GM18502 (cell line): ENCODE measurements at regions not wholly inside any gene's neighbourhood (a gene's known extent, or its start where the extent isn't known, plus 50 kb on each side); places are given as distances from the start of the nearest gene placed in this dataset.

ENCODE experiments used
- ATAC-seq: cut with Tn5 transposase; IDR thresholded peaks from one replicate; pipeline ENCODE4 v1.9.1; 2021; ENCODE audit warnings: mild to moderate bottlenecking; ENCODE audit not compliant: unreplicated experiment, poor library complexity

DNA sequence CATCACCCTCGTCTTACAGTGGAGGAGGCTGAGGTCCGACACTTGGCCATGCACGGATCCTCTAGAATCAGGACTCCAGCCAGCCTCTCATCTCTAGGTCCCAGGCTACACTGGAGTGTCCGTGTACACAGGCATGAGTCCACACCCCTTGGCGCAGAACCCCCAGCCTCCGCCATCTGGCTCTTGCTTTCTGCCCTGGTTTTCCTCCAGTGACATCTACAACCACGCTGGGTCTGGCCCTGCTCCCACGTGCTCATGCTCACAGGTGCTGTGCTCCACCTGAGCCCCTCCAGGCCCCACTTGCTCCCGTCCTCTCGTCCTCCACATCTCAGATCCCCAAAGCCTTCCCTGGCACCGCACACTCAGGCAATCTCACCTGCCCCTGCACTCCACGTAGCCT, 260.8 kb downstream of the ENGASE start:
- ATAC-seq, result no peak

DNA sequence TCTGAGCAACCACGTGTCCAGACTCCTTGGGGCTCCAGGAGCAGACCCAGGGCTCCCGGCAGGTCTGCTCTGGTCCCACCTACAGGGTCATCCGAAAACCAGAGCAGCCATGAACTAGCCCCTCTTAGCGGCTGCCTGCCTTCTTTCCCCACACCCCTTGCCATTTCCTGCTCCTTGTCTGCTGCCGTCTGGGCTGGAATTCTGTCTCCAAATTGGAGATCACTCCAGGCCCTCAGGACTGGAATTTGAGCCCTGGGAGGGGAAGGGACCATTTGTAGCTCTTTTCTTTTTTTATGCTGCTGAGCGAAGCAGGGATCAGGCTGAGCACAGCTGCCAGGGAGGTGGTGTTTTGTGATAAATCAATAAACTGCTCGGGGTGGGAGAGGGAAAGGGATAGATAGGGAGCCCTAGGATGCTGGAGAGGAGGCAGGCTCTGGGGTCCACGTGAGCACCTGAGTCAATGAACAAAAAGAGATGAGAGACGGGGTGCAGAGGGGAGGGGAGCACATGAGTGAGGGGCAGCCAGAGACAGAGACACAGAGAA, 257.5 kb downstream of the ENGASE start:
- ATAC-seq, result no peak

GRCh38 chr17:79331492-79331891, 256.9 kb downstream of the ENGASE start:
- ATAC-seq, result no peak

DNA sequence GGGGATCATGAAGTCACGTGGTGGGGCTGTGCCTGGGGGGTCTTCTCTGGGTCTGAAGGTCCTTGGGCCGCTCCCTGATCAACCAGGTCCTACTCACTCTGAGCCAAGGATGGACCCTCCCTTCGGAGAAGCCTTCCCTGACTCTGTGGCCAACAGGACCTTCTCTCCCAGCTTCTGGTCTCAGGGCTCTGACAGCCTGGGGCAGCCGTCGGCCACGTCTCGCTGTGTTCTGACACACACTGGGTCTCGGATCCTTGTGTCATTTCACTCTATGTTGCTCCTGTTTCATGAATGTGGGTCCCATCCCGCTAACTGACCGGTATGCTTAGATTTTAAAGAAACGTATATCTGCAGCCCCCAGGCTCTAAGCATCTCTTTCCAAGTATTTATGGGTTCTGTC, 256.1 kb downstream of the ENGASE start:
- no peak for ATAC-seq

DNA sequence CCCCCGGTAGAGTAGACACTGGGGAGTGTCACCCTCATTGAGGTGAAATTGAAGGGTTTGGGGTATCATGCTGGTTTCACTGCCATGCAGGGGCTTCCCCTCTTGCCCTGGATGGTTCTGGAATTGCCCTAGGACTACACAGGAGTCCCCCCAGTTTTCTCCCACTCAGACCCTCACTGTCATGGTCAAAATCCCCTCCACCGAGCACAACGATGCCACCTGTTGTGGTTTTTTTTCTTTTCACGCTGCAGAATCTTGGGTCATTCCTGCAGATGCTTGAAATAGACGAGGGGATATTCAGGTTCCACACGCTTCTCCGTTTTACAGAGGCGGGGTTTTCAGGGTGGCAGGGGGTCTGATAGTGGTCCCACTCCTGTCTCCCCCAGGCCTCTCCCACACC, 255.6 kb downstream of the ENGASE start:
- ATAC-seq, result no peak

DNA sequence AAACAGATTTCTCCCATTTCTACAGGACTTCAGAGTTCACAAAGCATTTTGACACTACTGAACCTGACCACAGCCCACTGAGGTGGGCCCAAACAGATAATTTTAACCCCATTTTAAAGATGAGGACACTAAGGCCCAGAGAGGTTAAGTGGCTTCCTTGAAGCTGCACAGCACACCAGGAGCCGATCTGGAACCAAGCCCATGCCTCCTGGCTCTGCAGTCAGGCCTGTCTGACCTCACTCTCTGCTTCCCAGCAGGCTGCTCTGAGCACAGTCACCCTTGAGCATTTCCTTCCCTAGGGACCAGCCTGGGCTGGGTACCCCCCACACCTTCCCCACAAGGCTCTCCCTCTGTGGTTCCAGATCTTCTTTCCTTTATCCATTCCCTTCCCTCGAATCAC, 252.2 kb downstream of the ENGASE start:
- no peak for ATAC-seq

DNA sequence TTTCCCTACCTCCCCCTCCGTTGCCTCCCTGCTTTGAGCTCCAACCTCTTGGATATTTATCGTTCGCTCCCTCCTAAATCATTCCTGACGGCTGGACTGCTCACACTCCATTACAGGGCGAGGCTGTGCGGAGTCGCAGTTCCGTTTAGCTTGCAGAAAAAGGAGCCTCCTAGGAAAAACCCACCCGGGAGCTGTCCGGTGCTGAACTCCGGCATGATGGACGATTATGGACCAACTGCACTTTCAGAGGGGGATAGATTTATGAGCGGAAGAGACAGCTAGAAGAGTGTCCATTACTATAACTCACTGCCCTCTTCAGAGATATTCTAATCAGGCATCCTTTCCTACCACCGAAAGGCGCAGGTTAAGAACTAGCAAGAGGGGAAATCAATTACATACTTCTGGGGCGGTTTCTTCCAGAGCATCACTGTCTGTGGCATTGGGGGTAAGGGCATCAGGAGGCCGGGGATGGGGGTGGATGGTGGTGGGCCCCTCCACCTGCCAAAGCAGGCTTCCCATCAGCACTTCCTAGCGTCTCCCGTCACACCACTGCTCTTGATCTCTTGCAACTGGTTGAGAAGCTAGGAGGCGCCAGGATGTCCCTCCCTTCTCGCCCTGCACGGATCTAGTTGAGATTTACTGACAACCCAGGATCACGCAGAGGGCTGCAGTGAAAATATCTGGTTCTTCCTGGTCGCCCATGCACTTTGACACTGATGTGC, 251.2 kb downstream of the ENGASE start:
- no peak for ATAC-seq

DNA sequence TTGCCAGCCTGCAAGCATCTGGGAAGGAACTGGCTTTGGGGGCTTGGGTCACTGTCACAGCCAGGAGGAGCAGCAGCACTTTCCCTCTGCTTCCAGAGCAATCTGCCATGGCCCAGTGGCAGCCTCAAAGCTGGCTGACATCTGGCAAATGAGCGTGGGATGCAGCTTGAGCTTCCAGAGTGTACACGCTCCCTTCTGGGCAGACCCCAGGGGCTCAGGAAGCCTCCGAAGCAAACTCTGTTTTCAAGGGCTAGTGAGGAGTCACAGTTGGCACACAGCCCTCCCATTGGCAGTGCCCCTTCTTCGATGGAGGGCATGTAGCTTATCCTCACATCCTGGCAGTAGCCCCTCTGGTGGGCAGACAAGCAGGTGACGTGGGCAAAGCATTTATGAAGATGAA, 249.6 kb downstream of the ENGASE start:
- ATAC-seq, result no peak

DNA sequence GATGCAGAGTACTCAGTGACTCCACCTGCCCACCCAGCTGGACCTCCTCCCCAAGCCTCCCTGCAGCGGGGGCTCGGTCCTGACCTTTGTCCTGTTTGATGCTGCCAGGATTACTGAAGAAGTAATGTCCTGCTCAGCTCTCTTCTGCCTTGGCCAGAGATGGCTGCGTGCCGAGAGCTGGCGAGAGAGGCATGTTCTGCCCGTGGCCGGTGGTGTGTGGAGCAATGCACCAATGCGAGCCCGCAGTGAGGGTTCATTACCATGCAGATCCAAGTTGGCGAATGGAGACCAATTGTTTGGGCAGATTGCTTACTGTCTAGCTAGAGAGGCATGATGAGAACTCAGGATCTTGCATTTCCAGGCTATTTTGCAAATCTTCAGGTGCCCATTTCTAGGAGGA, 248.9 kb downstream of the ENGASE start:
- no peak for ATAC-seq

DNA sequence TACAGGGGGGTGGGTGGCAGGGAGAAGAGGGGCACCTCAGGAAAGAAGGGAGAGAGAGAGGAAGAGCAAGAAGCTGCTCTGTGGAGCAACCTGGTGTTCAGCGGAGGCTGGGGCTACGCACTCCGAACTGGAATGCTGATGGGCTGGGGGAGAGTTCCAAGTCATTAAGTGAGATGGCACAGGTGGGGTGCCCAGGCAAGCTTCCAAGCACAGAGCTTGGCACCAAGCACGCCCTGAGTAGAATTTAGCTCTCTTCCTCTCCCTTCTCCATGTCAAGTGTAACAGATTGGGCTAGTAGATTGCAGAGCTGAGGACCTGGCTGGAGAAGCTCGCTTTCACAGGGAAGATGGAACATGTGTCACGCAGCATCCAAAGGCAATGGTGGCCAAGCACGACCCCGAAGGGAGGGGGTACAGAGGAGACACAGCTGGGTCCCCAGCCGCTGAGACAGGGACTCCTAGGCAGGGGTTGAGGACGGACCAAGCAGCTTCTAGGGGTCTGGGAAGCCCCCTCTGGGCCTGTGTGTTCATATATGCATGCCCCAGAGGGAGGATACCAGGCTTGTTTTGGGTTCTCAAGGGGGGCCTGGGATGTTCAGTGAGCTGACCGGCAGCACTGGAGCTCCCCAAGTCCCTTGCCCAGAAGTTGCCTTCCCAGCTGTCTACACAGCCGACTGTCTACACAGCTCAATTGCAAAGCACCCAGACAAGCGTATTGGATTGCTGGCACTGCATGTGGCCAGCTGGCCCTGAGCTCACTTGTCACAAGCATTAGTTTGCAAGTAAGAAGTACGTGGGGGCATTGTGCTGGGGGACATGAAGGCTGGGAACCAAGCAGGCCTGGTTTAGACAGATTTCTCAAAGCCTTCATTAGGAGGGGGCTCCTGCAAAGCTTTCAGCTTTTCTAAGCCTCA, 247.8 kb downstream of the ENGASE start:
- ATAC-seq, result no peak

DNA sequence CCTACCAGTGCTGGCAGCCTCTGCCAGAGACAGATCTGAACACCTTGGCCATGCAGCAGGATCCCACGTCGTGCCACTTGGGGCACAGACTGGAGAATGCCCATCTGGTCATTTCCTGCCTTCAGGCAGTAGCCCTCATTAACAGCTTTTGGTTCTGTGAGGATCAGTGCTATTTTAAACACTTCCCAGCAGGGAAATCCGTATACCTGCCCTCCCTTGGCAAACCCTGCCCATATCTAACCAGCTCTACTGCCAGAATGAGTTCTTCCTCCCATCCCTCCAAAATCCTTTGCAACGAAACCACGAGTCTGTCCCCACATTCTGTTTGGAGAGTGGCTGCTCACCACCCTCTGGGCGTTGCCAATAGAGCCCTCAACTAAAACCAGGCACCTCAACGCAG, 245.7 kb downstream of the ENGASE start:
- no peak for ATAC-seq

GRCh38 chr17:79317916-79318315, 243.3 kb downstream of the ENGASE start:
- no peak for ATAC-seq

DNA sequence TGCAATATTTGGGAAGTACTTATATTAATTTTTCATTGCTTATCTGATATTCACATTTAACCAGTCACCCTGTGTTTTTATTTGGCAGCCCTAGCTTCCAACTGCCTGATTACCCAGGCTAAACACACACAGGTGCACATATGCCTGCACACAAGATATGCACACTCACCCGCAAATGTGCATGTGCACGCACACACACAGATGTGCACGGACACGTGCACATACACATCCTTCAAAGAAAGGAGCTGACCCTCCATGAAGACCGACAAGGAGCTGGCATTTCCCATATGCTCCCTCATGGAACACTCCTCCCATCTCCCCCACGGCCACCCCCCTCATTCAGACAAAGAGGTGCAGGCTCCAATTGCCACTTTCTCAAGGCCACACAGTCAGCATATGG, 242.2 kb downstream of the ENGASE start:
- no peak for ATAC-seq

- no peak for ATAC-seq
Observed at GRCh38 chr17:79315358-79316105, 240.9 kb downstream of the ENGASE start.

DNA sequence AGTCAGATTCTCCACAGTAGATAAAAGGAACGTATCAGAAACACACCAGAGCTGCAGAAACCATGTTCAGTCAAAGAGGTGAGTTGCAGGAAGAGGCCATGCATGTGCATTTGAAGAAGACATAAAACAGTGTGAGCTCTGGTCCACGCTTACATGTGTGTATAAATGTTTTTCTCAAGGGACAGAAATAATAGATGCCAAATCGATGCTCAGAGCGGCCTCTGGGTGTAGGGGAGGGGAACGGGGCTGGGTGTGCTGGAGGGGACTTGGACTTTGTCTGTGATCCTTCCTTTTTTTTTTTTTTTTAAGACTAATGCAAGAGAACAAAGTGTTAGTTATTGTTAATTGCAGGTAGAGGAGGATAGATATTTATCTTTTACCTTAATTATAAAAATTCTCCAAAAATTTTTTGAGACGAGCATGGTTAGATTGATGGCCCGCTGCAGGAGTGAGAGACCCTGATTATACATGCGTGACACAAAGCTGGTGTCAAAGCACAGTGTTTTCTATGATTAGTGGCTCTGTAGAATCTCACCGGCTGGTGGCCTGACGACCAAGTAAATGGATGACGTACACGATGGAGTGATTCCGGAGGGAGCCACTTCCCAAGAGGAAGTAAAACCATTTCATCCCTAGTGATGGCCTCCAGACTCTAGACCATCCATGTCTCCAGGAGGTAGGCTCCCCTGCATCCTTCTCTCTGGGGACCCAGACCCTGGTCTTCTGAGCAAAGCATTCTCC, 240.2 kb downstream of the ENGASE start:
- no peak for ATAC-seq

- ATAC-seq, result no peak
Observed at GRCh38 chr17:79311373-79311772, 236.7 kb downstream of the ENGASE start.

GRCh38 chr17:79306424-79307318, 232.0 kb downstream of the ENGASE start:
- ATAC-seq, result no peak

DNA sequence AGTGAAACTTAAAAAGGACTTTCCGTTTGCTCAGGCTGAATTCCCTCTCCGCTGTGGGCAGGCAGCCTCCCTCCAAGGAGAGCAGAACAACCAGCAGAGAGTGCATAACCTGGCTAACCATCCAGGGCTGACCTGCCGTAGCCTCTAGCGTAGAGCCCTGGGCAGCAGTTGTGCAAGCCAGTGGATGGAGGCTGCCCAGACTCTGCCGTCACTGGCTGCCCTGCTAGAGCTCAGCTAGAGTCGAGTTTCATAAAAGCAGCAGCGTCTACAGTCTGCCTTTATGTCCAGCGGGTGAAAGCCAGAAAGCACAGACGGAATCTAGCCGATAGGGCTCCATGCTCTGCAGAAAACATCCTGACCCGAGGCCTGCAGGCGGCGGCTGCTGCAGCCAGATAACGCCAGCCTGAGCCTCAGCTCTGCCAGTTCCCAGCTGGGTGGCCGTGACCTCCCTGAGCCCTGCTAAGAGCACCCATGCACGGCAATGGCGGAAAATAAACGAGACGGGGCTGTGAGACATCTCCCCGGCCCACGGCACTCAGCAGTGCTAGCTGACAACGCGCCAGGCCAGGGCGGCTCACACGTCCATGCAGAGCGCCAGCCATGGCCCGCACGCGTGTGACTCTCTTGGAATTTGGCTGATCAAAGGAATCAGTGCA, 231.3 kb downstream of the ENGASE start:
- ATAC-seq, result no peak

DNA sequence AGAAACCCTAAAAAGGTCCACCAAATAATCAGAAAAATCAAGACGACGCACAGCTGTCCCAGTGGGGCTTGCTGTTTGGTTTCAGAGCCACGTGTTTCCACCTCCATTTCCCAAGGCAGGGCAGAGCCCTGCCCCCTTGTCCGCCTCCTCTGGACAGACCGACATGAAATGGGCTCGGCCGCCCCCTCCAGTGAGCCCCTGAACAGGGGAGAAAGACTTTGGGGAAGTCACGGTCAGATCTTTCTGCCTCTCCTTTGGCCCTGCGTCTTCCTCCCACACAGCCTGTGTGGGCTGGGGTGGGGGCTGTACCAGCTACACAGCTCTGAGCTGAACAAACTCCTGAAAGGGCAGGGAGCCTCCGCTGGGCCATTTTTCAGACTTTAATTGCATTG, 230.7 kb downstream of the ENGASE start:
- no peak for ATAC-seq
